HG02852 (cell line): ENCODE measurements at regions not wholly inside any gene's neighbourhood (a gene's known extent, or its start where the extent isn't known, plus 50 kb on each side); places are given as distances from the start of the nearest gene placed in this dataset.
"Not testable (repeated sequence)": the region's sequence is repeated elsewhere in the genome, so short reads cannot be mapped to it uniquely, and the experiment has no call there.

Source experiments
- ATAC-seq: cut with Tn5 transposase; IDR thresholded peaks from one replicate; pipeline ENCODE4 v1.9.1; 2021; ENCODE audit warnings: mild to moderate bottlenecking, moderate library complexity; ENCODE audit not compliant: unreplicated experiment

- not testable (repeated sequence) for ATAC-seq
Measured at GRCh38 chr1:206311611-206312273, 108.4 kb downstream of the SRGAP2 start.

GRCh38 chr1:206312274-206312665 is 108.9 kb downstream of the SRGAP2 start:
- ATAC-seq = not testable (repeated sequence)

- ATAC-seq = not testable (repeated sequence)
Measured at GRCh38 chr1:206314951-206315636, 111.8 kb downstream of the SRGAP2 start.

- ATAC-seq = not testable (repeated sequence)
Measured at GRCh38 chr1:206316901-206317300, 113.6 kb downstream of the SRGAP2 start.

- not testable (repeated sequence) for ATAC-seq
Measured at GRCh38 chr1:206317878-206318514, 114.7 kb downstream of the SRGAP2 start.

- not testable (repeated sequence) for ATAC-seq
Measured at GRCh38 chr1:206320227-206320626, 116.9 kb downstream of the SRGAP2 start.

GRCh38 chr1:206326159-206326939 is 123.0 kb downstream of the SRGAP2 start:
- ATAC-seq = not testable (repeated sequence)

- not testable (repeated sequence) for ATAC-seq
Measured at GRCh38 chr1:206331597-206331996, 128.3 kb downstream of the SRGAP2 start.

- ATAC-seq = not testable (repeated sequence)
Measured at GRCh38 chr1:206333316-206333715, 130.0 kb downstream of the SRGAP2 start.

- not testable (repeated sequence) for ATAC-seq
Measured at GRCh38 chr1:206333897-206334296, 130.6 kb downstream of the SRGAP2 start.

GRCh38 chr1:206334481-206334880 is 131.1 kb downstream of the SRGAP2 start:
- not testable (repeated sequence) for ATAC-seq

GRCh38 chr1:206335162-206335561 is 131.8 kb downstream of the SRGAP2 start:
- ATAC-seq = not testable (repeated sequence)

GRCh38 chr1:206335875-206336846 is 132.8 kb downstream of the SRGAP2 start:
- not testable (repeated sequence) for ATAC-seq

GRCh38 chr1:206337024-206337423 is 133.3 kb upstream of the IKBKE start:
- ATAC-seq = not testable (repeated sequence)

- ATAC-seq = not testable (repeated sequence)
Measured at GRCh38 chr1:206350493-206351275, 119.6 kb upstream of the IKBKE start.

GRCh38 chr1:206351276-206352052 is 118.8 kb upstream of the IKBKE start:
- not testable (repeated sequence) for ATAC-seq

GRCh38 chr1:206356310-206356709 is 114.0 kb upstream of the IKBKE start:
- ATAC-seq = not testable (repeated sequence)

GRCh38 chr1:206357962-206358361 is 112.3 kb upstream of the IKBKE start:
- ATAC-seq = peak; percentile 77
